EL (cell line): ENCODE measurements at regions not wholly inside any gene's neighbourhood (a gene's known extent, or its start where the extent isn't known, plus 50 kb on each side); places are given as distances from the start of the nearest gene placed in this dataset.
"Not testable (repeated sequence)": the region's sequence is repeated elsewhere in the genome, so short reads cannot be mapped to it uniquely, and the experiment has no call there.

Experiments used
- DNase-seq: peaks from one replicate; pipeline ENCODE4 v3.0.0-alpha.2; 2016

DNA sequence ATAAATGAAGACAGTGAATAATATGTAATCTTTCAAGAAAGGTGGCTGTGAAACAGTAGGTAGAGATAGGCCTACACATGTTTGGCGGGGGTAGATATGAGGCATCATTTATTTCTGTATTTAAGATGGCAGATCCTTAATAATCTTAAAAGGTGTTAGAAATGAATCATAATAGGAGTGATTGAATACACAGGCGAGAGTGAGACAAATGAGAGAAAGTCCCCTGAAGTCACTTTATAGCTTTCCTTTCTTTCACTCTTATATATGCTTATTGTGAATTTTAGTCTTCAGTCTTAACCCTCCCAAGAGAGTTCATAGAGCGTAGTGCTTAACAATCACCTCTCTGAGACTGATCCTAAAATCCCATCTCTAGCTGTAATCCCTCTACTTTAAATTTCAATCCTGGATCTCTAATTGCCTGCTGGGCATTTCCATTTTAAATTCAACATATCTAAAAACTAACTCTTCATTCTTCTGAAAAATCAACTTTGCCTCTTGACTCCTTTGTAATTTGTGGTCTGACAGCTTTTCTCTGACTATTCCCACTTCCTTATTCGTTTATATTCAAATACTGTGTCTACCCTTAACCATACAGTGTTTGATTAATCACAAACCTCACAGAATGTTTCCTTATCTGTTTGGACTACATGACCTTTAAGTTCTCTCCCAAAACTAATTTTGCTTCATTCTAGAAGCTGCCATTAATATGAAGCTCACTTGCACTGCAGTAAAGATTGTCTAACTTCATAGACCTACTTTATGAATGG is 463.7 kb upstream of the FSIP2 start:
- no peak for DNase-seq

- DNase-seq = not testable (repeated sequence)
Measured at GRCh38 chr2:185275979-185276378, 462.6 kb upstream of the FSIP2 start.

- no peak for DNase-seq
Measured at GRCh38 chr2:185278761-185279160, 459.8 kb upstream of the FSIP2 start.

DNA sequence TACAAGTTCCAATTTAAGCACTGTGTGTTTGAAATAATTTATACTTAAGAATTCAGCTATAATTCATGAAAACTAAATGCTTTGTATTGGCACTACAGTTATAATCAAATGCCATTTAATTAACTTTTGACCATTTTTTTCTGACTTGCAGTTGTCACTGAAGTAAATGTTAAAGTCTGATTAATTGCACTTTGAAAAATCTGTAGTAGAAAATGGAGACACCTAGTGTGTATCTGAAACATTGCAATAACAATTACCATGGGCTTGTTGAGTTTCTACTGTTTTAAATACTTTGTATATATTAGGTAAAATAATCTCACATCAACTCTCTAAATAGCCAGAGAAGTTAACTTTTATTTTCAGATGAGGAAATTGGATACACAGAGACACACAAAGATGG is 458.6 kb upstream of the FSIP2 start:
- DNase-seq = no peak

GRCh38 chr2:185284696-185285095 is 453.9 kb upstream of the FSIP2 start:
- no peak for DNase-seq

DNA sequence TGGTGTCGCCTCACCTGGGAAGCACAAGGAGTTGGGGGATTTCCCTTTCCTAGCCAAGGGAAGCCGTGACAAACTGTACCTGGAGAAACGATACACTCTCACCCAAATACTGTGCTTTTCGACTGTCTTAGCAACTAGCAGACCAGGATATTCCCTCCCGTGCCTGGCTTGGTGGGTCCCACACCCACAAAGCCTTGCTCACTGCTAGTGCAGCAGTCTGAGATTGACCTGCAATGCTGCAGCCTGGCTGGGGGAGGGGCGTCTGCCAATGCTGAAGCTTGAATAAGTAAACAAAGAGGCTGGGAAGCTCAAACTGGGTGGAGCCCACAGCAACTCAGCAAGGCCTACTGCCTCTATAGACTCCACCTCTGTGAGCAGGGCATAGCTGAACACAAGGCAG is 448.6 kb upstream of the FSIP2 start:
- DNase-seq = not testable (repeated sequence)

GRCh38 chr2:185291035-185291647 is 447.5 kb upstream of the FSIP2 start:
- DNase-seq = peak; percentile 25

DNA sequence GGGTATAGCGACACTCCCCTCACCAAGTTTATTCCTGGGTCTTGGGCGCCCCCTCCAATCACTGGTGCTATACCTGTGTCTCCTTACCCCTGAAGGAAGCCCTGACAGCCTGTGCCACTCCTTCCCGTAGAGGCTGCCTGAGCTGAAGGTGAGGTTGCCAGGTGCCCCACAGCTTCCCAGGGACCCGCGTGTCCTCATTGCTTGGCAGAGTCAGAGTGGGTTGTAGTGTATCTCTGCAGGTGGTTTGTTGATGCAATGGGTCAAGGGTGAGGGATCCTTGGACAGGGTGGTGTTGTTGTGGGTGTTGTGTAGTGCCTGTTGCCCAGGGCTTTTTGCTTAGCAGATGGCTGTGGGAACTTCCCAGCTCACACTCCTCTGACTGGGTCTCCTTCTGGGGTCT is 438.7 kb upstream of the FSIP2 start:
- no peak for DNase-seq

- DNase-seq = no peak
Measured at GRCh38 chr2:185306119-185306518, 432.5 kb upstream of the FSIP2 start.

- no peak for DNase-seq
Measured at GRCh38 chr2:185316383-185316782, 422.2 kb upstream of the FSIP2 start.

DNA sequence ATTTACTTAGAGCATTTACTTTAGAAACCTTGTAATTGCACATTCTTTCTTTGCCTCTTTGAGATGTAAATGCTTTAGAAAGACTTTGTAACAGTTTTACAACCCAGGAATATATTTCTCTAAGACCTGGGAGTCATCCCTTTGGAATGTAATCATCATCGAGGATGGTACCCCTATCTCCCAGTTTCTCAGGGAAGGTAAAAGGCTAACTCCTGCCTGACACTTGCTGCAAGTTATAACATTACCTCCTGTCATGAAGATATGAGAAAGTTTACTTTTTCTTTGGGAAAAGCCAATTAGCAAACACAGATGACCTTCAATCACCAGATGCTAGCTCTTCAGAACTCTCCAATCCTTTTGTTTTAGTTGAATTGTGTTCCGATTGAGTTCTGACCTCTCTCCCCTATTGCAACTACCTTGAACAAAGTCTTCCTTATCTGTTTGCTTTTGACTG is 420.3 kb upstream of the FSIP2 start:
- DNase-seq = no peak

DNA sequence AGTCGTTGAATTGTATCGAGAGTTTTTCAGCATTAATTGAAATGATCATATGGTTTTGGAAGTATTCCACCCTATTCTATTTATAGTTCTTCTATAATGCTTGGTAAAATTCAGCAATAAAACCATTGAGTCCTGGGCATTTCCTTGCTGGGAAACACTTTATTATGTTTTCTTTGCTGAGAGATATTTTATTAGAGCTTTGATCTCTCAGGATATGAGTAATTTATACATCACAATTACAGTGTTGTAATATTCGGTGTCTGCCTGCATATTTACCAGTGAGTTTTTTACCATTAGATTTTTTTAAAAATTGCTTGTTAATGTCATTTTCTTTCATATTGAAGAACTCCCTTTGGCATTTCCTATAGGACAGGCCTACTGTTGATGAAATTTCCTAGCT is 402.7 kb upstream of the FSIP2 start:
- DNase-seq = no peak

- DNase-seq = no peak
Measured at GRCh38 chr2:185337033-185337432, 401.6 kb upstream of the FSIP2 start.

- DNase-seq = no peak
Measured at GRCh38 chr2:185338104-185338503, 400.5 kb upstream of the FSIP2 start.

GRCh38 chr2:185347445-185347844 is 391.2 kb upstream of the FSIP2 start:
- no peak for DNase-seq

DNA sequence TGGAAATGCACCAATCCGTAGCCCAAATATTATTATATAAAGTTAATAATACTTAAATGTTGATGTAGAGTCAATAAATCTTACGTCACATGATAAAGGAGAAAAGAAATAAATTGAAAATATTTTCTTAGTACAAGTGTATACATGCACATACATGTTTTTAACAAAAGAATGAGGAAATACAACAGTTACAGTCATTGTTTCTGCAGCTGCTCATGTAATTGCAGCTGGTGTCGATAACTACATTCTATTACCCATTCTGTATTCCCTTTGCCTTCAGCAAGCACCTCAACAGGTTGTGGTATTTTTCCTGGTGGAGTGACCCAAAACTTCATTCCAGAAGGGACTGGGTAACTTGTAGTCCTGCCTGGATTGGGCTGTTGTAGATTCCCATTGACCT is 377.8 kb upstream of the FSIP2 start:
- DNase-seq = no peak

DNA sequence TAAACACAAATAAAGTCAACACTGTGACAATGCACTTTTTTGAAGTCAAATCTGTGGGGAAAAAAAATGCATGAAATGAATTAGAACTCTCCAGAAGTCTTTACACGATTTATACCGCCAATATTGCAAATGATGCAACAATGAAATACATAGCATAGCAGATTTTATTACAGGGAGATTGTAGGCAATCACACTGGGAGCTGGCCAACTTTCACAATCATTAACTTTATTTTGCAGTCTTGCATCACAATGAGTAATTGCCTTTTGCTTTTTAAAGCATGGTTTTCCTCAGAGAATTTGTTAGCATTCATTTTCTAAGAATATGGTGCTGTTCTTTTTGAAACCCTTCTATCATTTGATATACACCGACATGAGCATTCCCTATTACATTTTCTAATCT is 366.4 kb upstream of the FSIP2 start:
- peak; percentile 2 for DNase-seq

- no peak for DNase-seq
Measured at GRCh38 chr2:185373229-185373628, 365.4 kb upstream of the FSIP2 start.

- DNase-seq = no peak
Measured at GRCh38 chr2:185374878-185375277, 363.7 kb upstream of the FSIP2 start.

DNA sequence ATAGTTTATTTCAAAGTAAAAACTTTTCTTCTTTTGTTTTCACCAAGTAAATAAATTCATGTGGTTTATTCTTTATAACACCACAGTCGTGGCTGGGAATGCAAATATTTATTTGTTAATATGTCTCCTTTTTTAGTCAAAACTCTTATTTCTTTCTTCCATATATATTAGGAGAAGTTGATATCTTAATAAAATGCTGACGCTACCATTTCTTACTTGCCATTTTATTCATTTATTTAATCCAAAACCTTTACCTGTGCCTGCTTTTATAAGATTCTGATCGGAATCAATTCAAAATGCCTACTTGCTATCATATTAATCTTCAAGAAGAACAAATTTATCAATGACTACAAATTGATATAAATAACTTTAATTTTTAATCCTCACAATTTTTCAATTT is 362.9 kb upstream of the FSIP2 start:
- DNase-seq = no peak

DNA sequence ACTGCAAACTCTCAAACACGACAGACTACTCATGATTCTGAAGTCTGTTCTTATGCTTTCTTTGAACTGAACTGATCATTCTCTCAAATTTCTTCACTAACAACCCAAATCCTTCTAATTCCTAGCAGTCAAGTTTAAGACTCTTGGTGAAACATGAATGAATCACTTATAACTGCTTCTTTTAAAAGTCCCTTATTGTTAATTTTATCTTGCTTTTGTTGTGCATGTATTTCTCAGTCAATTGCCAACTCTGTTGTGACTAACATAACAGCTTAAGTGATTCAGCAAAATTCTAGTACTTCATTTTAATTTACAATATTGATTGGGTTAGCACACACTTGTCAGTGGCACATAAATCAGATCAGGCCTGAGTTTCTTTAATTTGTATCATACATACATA is 357.0 kb upstream of the FSIP2 start:
- no peak for DNase-seq

GRCh38 chr2:185384822-185385560 is 353.6 kb upstream of the FSIP2 start:
- no peak for DNase-seq

DNA sequence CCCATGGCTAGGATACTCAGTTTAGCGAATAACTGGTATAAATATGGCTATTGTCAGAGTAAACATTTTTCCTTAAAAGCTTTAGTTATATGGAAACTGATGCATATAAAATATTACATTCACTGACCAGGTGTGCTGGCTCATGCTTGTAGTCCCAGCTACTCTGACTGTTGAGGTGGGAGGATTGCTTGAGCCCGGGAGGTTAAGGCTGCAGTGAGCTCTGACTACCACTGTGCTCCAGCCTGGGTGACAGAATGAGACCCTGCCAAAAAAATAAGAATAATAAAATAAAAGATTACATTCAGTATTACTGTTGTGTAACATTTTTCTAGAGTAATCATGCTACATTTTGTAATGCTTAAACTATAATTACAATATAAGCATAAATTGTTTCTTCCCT is 350.4 kb upstream of the FSIP2 start:
- DNase-seq = no peak

DNA sequence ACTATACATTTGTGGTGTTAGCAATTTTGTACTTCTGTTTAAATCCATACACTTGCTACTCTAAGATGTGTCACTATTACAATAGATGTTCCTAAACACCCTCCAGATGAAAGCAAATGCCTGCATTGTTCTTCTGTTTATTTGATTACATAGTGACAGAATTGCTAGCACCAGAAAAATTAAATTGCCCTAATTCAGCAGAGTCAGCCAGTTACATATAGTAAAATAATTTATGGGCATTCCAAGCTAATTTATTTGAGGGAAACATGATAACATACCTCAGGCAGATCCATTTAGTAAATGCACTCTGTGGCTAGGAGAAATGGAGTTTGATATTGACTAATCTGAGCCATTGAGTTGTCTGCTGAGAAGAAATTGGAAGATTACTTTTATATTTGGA is 347.1 kb upstream of the FSIP2 start:
- DNase-seq = no peak
